Left colon (tissue), 2 donors: ENCODE measurements at regions not wholly inside any gene's neighbourhood (a gene's known extent, or its start where the extent isn't known, plus 50 kb on each side); places are given as distances from the start of the nearest gene placed in this dataset.

ENCODE experiments used
- ATAC-seq: fragments of 200-7000 bp; cut with Tn5 transposase; one replicate; pipeline ENCODE4 v1.9.1; 2020; ENCODE audit warnings: mild to moderate bottlenecking, moderate library complexity
- DNase-seq, 2 donors: peaks; one replicate each; pipeline ENCODE4 v3.0.0-alpha.2; 2020
- intact Hi-C, 2 donors: fragments of 100-400 bp; cut with DNase I in 1 of 2; cut with micrococcal nuclease in 1 of 2; formaldehyde crosslinking; loops; one replicate each; pipeline versions ENCODE4 v1.11.2 to v1.14.0; 2022; cut with DNase I, micrococcal nuclease
- donor health status: DM: no; HTN: no; CAD: no.
- donor health status: DM: yes; HTN: yes; CAD: no.

GRCh38 chr13:63195726-63196125 lies 1780.1 kb upstream of the PCDH20 start:
- ATAC-seq (no peak), DNase-seq (no peak)
- intact Hi-C loops: no loop called here

- intact Hi-C loops: no loop called here
- DNase-seq (no peak), ATAC-seq (no peak)
Measured at GRCh38 chr13:63190742-63191141, 1775.1 kb upstream of the PCDH20 start.

- intact Hi-C loops: no loop called here
- no peak for DNase-seq
- no peak for ATAC-seq
Measured at GRCh38 chr13:63190219-63190618, 1774.6 kb upstream of the PCDH20 start.

- no peak for DNase-seq
- ATAC-seq: no peak
- intact Hi-C loops: no loop called here
Measured at GRCh38 chr13:63189712-63190111, 1774.1 kb upstream of the PCDH20 start.

- DNase-seq: no peak
- no peak for ATAC-seq
- intact Hi-C loops: no loop called here
Measured at GRCh38 chr13:63184693-63185092, 1769.0 kb upstream of the PCDH20 start.

GRCh38 chr13:63175536-63175935 lies 1759.9 kb upstream of the PCDH20 start:
- DNase-seq: no peak
- intact Hi-C loops: no loop called here
- ATAC-seq: no peak

- intact Hi-C loops: no loop called here
- ATAC-seq: no peak
- no peak for DNase-seq
Measured at GRCh38 chr13:63167699-63168337, 1752.2 kb upstream of the PCDH20 start.

- ATAC-seq: no peak
Measured at GRCh38 chr13:63166345-63166744, 1750.7 kb upstream of the PCDH20 start.

GRCh38 chr13:63163903-63164302 lies 1748.3 kb upstream of the PCDH20 start:
- DNase-seq (no peak), ATAC-seq (no peak)
- intact Hi-C loops: no loop called here

More at GRCh38 chr13:63166345-63166744, 1750.7 kb upstream of the PCDH20 start:
- DNase-seq: no peak
- intact Hi-C loops: no loop called here

- intact Hi-C loops: no loop called here
- DNase-seq (no peak), ATAC-seq (no peak)
Measured at GRCh38 chr13:63161219-63161618, 1745.6 kb upstream of the PCDH20 start.

- ATAC-seq (no peak), DNase-seq (no peak)
- intact Hi-C loops: no loop called here
Measured at GRCh38 chr13:63156816-63157215, 1741.2 kb upstream of the PCDH20 start.

- ATAC-seq (no peak), DNase-seq (no peak)
- intact Hi-C loops: no loop called here
Measured at GRCh38 chr13:63149375-63149774, 1733.7 kb upstream of the PCDH20 start.

GRCh38 chr13:63139277-63139676 lies 1723.6 kb upstream of the PCDH20 start:
- intact Hi-C loops: no loop called here
- ATAC-seq (no peak), DNase-seq (no peak)

GRCh38 chr13:63129995-63130394 lies 1714.3 kb upstream of the PCDH20 start:
- intact Hi-C loops: no loop called here
- no peak for ATAC-seq
- no peak for DNase-seq

GRCh38 chr13:63128716-63129115 lies 1713.1 kb upstream of the PCDH20 start:
- no peak for DNase-seq
- intact Hi-C loops: no loop called here
- ATAC-seq: no peak

GRCh38 chr13:63124863-63125262 lies 1709.2 kb upstream of the PCDH20 start:
- no peak for ATAC-seq
- DNase-seq: no peak
- intact Hi-C loops: no loop called here

GRCh38 chr13:63120883-63121282 lies 1705.2 kb upstream of the PCDH20 start:
- DNase-seq (no peak), ATAC-seq (no peak)
- intact Hi-C loops: no loop called here

GRCh38 chr13:63117710-63118109 lies 1702.1 kb upstream of the PCDH20 start:
- intact Hi-C loops: no loop called here
- ATAC-seq (no peak), DNase-seq (no peak)

GRCh38 chr13:63112799-63113395 lies 1697.2 kb upstream of the PCDH20 start:
- DNase-seq (no peak), ATAC-seq (no peak)
- intact Hi-C loops: no loop called here

GRCh38 chr13:63110466-63110865 lies 1694.8 kb upstream of the PCDH20 start:
- intact Hi-C loops: no loop called here
- ATAC-seq: no peak
- no peak for DNase-seq
